ENCODE measurements at regions not wholly inside any gene's neighbourhood (a gene's known extent, or its start where the extent isn't known, plus 50 kb on each side); places are given as distances from the start of the nearest gene placed in this dataset.

DNA sequence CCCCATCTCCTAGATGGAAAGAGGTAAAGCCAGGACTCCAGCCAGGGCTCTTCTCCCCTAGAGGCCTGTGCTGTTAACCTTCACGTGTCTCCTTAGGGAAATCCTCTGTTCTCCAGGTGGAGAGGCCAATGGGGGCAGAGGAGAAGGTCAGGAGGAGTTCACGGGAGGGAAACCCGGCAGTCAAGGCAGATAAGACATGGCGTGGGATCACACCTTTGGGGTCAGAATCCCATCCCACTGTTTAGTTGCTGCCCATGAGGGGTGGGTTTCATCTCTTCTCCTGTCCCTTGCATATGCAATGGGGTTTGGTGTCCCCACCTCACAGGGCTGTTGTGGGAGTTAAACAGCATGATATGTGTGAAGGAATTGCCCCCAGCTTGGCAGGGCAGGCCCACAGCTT lies 469.7 kb downstream of the TBC1D22A start:
- Histone ChIP-seq H4K20me1 (ENCODE audit: insufficient read depth, low read length) (no peaks in the 10 kb centered on the region), H3K4me3 (replicated peaks in 1 of 3; ENCODE audit: insufficient read depth in 1 of 3, low read depth in 2 of 3, low read length in 3 of 3) (no peak overlapping the region), H2AFZ (ENCODE audit: low read length) (no peak overlapping the region), H3K4me1 (ENCODE audit: insufficient read depth, low read length) (no peaks in the 10 kb centered on the region), H3K4me2 (ENCODE audit: low read depth, low read length) (no peak overlapping the region), H3K79me2 (ENCODE audit: insufficient read depth, low read length) (no peaks in the 10 kb centered on the region), H3K36me3 (replicated peaks in 1 of 2; ENCODE audit: control insufficient read depth in 1 of 2, insufficient read depth in 2 of 2, low read length in 2 of 2) (no peaks in the 10 kb centered on the region), H3K27me3 (ENCODE audit: control insufficient read depth in 1 of 2, insufficient read depth in 2 of 2, low read length in 2 of 2) (0 out of 5 replicates have a peak, but pooled peaks cover 0 to 1% of the 10 kb centered on the region in 2 experiments), H3K9ac (ENCODE audit: insufficient read depth, low read depth, low read length) (no peak overlapping the region), H3K27ac (ENCODE audit: extremely low read length, insufficient read depth, low read length) (no peak overlapping the region), H3K9me3 (ENCODE audit: low read length) (peaks cover 7% of the 10 kb centered on the region)
- in situ Hi-C loops (cut with HindIII; ENCODE audit: extremely low pct_ligation_motif_present, low pct_unique_long_range_greater_than_20kb) (no loop called here), intact Hi-C loops (cut with micrococcal nuclease; ENCODE audit: unreplicated experiment) (no loop called here)
- TF ChIP-seq ZNF549 (CRISPR knock-in tag; IDR thresholded peaks at IDR 0.05): no peak
- no peak for TF ChIP-seq HMG20B (CRISPR knock-in tag; conservative IDR thresholded peaks at IDR 0.05)
- no peak for TF ChIP-seq ZNF746 (CRISPR knock-in tag; IDR thresholded peaks at IDR 0.05)
- no peak for TF ChIP-seq ZBTB25 (CRISPR knock-in tag; IDR thresholded peaks at IDR 0.05)
- TF ChIP-seq HOXA5 (CRISPR knock-in tag; IDR thresholded peaks at IDR 0.05): no peak
- TF ChIP-seq CCDC6 (CRISPR knock-in tag; IDR thresholded peaks at IDR 0.05): no peak
- TF ChIP-seq, protein P1, sequence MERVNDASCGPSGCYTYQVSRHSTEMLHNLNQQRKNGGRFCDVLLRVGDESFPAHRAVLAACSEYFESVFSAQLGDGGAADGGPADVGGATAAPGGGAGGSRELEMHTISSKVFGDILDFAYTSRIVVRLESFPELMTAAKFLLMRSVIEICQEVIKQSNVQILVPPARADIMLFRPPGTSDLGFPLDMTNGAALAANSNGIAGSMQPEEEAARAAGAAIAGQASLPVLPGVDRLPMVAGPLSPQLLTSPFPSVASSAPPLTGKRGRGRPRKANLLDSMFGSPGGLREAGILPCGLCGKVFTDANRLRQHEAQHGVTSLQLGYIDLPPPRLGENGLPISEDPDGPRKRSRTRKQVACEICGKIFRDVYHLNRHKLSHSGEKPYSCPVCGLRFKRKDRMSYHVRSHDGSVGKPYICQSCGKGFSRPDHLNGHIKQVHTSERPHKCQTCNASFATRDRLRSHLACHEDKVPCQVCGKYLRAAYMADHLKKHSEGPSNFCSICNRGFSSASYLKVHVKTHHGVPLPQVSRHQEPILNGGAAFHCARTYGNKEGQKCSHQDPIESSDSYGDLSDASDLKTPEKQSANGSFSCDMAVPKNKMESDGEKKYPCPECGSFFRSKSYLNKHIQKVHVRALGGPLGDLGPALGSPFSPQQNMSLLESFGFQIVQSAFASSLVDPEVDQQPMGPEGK (CRISPR knock-in tag; IDR thresholded peaks at IDR 0.05): no peak
- CTCF ChIA-PET (ENCODE audit: low intra/inter-chr PET ratio, low total read pairs): no interaction called here
- DNase-seq (ENCODE audit: low spot score) (no peak), FAIRE-seq (no peak), ATAC-seq (no peak)
- POLR2A ChIA-PET: no interaction called here
- BruUV-seq (replicated peaks): no TSS peak
- WGBS (ENCODE audit: low lambda C conversion rate): 0% methylated on average over 3 of the region's 4 CpGs

Measured in HepG2 (cell line).